SW480 (cell line): ENCODE measurements at regions not wholly inside any gene's neighbourhood (a gene's known extent, or its start where the extent isn't known, plus 50 kb on each side); places are given as distances from the start of the nearest gene placed in this dataset.

Source experiments
- DNase-seq: peaks from one replicate; pipeline ENCODE4 v3.0.0-alpha.2; 2016; ENCODE audit warnings: low spot score

DNA sequence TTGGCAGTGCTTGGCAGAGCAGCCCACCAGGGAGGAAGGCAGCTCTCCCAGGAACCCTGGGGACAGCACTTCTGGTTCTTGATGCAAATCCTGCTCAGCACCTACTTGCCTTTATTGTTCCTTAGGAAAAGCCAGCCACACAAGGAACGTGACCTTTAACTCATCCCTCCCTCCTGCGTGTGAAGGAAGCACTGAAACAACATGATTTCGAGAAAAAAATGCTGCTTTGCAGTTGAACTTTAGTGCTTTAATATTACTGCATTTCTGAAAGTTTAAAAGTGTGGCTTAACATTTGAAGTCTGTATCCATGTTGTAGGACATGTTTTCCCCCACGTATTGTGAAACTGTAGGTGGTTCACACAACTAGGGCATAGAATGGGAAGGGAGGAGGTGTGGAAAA, 50.4 kb upstream of the CTNNB1 start:
- DNase-seq = no peak
